ENCODE measurements at regions not wholly inside any gene's neighbourhood (a gene's known extent, or its start where the extent isn't known, plus 50 kb on each side); places are given as distances from the start of the nearest gene placed in this dataset.

- ATAC-seq (no peak), DNase-seq (no peak)
- Histone ChIP-seq H3K9me3 (no peaks in the 10 kb centered on the region), H3K27ac (no peak overlapping the region), H3K4me1 (peaks cover 0 to 10% (median 0%) of the 10 kb centered on the region in 12 donors), H3K36me3 (no peaks in the 10 kb centered on the region), H3K27me3 (no peaks in the 10 kb centered on the region), H3K4me3 (no peak overlapping the region)
- intact Hi-C loops (cut with DNase I): no loop called here
- 88 to 95% (median 92%) methylated on average over 1 of the region's 1 CpG for WGBS, 4 donors
- TF ChIP-seq CTCF (IDR thresholded peaks at IDR 0.05) (no peak), POLR2A (IDR thresholded peaks at IDR 0.05) (no peak)
Observed at GRCh38 chr5:50559955-50560354, 106.5 kb upstream of the PARP8 start.

GRCh38 chr5:50562694-50563093 is 103.7 kb upstream of the PARP8 start:
- DNase-seq (no peak), ATAC-seq (no peak)
- peaks cover 0 to 10% (median 0%) of the 10 kb centered on the region in 12 donors for H3K4me1 ChIP-seq
- no peak overlapping the region for H3K4me3 ChIP-seq
- no peaks in the 10 kb centered on the region for H3K27me3 ChIP-seq
- H3K27ac ChIP-seq: no peak overlapping the region
- no peak for TF ChIP-seq CTCF (IDR thresholded peaks at IDR 0.05)
- no peak for TF ChIP-seq POLR2A (IDR thresholded peaks at IDR 0.05)
- WGBS, 4 donors: 46 to 52% (median 50%) methylated on average over 2 of the region's 2 CpGs
- H3K9me3 ChIP-seq: no peaks in the 10 kb centered on the region
- no peaks in the 10 kb centered on the region for H3K36me3 ChIP-seq
- intact Hi-C loops (cut with DNase I): no loop called here

- ATAC-seq: no peak
- Histone ChIP-seq H3K9me3 (peaks cover 0 to 8% (median 0%) of the 10 kb centered on the region in 12 donors), H3K27ac (no peak overlapping the region), H3K4me3 (no peak overlapping the region), H3K27me3 (no peaks in the 10 kb centered on the region), H3K36me3 (no peaks in the 10 kb centered on the region), H3K4me1 (peaks cover 0 to 10% (median 0%) of the 10 kb centered on the region in 12 donors)
- intact Hi-C loops (cut with DNase I): no loop called here
- no peak for TF ChIP-seq CTCF (IDR thresholded peaks at IDR 0.05)
- TF ChIP-seq POLR2A (IDR thresholded peaks at IDR 0.05): no peak
- WGBS, 4 donors: 22 to 39% (median 28%) methylated on average over 2 of the region's 2 CpGs
- DNase-seq: no peak
Observed at GRCh38 chr5:50564079-50564478, 102.4 kb upstream of the PARP8 start.

GRCh38 chr5:50564558-50564957 is 101.9 kb upstream of the PARP8 start:
- 83 to 91% (median 88%) methylated on average over 1 of the region's 1 CpG for WGBS, 4 donors

More at GRCh38 chr5:50564558-50564957, 101.9 kb upstream of the PARP8 start:
- intact Hi-C loops (cut with DNase I): no loop called here
- H3K4me3 ChIP-seq: no peak overlapping the region
- peaks cover 0 to 10% (median 0%) of the 10 kb centered on the region in 12 donors for H3K4me1 ChIP-seq
- TF ChIP-seq POLR2A (IDR thresholded peaks at IDR 0.05) (no peak), CTCF (IDR thresholded peaks at IDR 0.05) (no peak)
- no peaks in the 10 kb centered on the region for H3K36me3 ChIP-seq
- ATAC-seq (no peak), DNase-seq (no peak)
- H3K27ac ChIP-seq: no peak overlapping the region
- H3K9me3 ChIP-seq: peaks cover 0 to 8% (median 0%) of the 10 kb centered on the region in 12 donors
- no peaks in the 10 kb centered on the region for H3K27me3 ChIP-seq

Measured in heart left ventricle (tissue), 16 donors.